Muscle layer of colon (tissue), 2 donors: ENCODE measurements at regions not wholly inside any gene's neighbourhood (a gene's known extent, or its start where the extent isn't known, plus 50 kb on each side); places are given as distances from the start of the nearest gene placed in this dataset.

Source experiments
- H3K27ac ChIP-seq: one replicate; pipeline ENCODE4 v1.7.0; 2013; ENCODE audit warnings: low read depth, mild to moderate bottlenecking, low read length, moderate library complexity
- H3K27me3 ChIP-seq, 2 donors: one replicate each; pipeline ENCODE4 v1.7.0; 2013; ENCODE audit warnings: low read length in 2 of 2, mild to moderate bottlenecking in 2 of 2; ENCODE audit not compliant: insufficient read depth in 2 of 2, control insufficient read depth in 1 of 2
- H3K36me3 ChIP-seq: one replicate; pipeline ENCODE4 v1.7.0; 2013; ENCODE audit warnings: mild to moderate bottlenecking, low read length; ENCODE audit not compliant: insufficient read depth
- H3K4me1 ChIP-seq: one replicate; pipeline ENCODE4 v1.7.0; 2013; ENCODE audit warnings: mild to moderate bottlenecking, low read length; ENCODE audit not compliant: insufficient read depth
- H3K4me3 ChIP-seq, 2 donors: one replicate each; pipeline ENCODE4 v1.7.0; 2013; ENCODE audit warnings: low read length in 2 of 2, low read depth in 1 of 2, mild to moderate bottlenecking in 1 of 2, moderate library complexity in 1 of 2
- H3K9ac ChIP-seq: one replicate; pipeline ENCODE4 v1.7.0; 2013; ENCODE audit warnings: low read length
- H3K9me3 ChIP-seq: one replicate; pipeline ENCODE4 v1.7.0; 2013; ENCODE audit warnings: mild to moderate bottlenecking, low read length
- donor health status: abdominal sarcoma.
- donor health status: Adenocarcinoma of cecum.

DNA sequence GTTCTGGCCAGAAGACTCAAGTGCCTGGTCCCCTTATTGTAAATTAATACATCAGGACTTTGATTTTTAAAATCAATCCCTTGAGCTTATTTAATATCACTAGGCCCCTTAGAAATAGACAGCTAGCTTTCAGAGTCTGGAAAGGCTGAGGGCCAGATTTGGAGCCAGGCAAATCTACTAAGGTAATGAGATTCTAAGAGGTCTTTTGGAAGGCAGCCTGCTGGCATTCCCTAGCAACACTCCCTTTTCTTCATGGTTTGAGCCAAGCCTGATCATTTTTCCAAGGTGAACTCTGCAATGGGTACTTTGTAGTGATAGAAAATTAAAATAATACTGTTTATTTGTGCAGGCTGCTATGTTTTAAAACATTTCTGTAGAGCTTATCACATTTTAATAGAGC is 378.5 kb downstream of the FAT4 start:
- H3K27ac ChIP-seq = no peak overlapping the region
- no peaks in the 10 kb centered on the region for H3K27me3 ChIP-seq

GRCh38 chr4:125702406-125702805 is 387.7 kb downstream of the FAT4 start:
- Histone ChIP-seq H3K36me3 (no peaks in the 10 kb centered on the region), H3K9me3 (no peaks in the 10 kb centered on the region), H3K27me3 (no peaks in the 10 kb centered on the region), H3K4me1 (no peaks in the 10 kb centered on the region), H3K4me3 (no peak overlapping the region), H3K27ac (no peak overlapping the region), H3K9ac (no peak overlapping the region)

More for the DNA sequence above, 378.5 kb downstream of the FAT4 start:
- Histone ChIP-seq H3K4me1 (no peaks in the 10 kb centered on the region), H3K9me3 (no peaks in the 10 kb centered on the region), H3K4me3 (no peak overlapping the region), H3K9ac (no peak overlapping the region), H3K36me3 (no peaks in the 10 kb centered on the region)

GRCh38 chr4:125703443-125703842 is 388.7 kb downstream of the FAT4 start:
- Histone ChIP-seq H3K9me3 (no peaks in the 10 kb centered on the region), H3K27me3 (no peaks in the 10 kb centered on the region), H3K4me1 (no peaks in the 10 kb centered on the region), H3K9ac (no peak overlapping the region), H3K4me3 (no peak overlapping the region), H3K27ac (no peak overlapping the region), H3K36me3 (no peaks in the 10 kb centered on the region)

DNA sequence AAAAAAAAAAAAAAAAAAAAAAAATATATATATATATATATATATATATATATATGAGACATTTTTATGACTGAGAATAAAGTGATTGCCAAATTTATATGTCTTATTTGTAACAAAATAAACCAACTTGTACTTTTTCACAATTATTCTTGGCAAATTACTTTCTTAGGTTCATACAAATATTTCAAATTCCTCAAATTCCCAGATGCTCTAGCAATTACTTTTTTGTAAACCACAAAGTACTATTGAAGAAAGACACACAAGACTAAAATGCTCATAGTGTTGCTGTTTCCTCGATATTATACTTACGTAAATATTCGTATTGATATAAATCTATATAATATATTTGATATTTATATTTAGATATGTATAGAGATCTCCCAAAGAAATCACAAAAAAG is 390.0 kb downstream of the FAT4 start:
- Histone ChIP-seq H3K4me1 (no peaks in the 10 kb centered on the region), H3K9me3 (no peaks in the 10 kb centered on the region), H3K36me3 (no peaks in the 10 kb centered on the region), H3K27ac (no peak overlapping the region), H3K9ac (no peak overlapping the region), H3K4me3 (no peak overlapping the region), H3K27me3 (no peaks in the 10 kb centered on the region)

DNA sequence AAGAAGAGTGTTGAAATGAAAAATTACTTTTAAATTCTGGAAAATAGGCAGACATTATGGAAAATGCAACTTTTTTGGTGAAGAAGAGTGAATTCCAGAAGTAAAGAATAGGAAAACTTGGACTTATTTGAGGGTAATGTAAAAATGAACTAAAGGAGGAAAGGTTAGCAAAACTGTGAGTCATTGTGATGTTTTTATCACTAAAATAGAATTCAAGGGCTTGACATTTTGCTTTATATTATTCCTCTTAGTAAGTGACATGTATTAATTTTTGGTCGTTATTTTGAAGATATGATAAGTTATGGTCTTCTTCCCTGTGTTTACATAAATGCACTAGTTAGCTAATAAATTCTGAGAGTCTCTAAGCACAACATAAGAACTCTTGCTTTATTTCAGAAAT is 390.9 kb downstream of the FAT4 start:
- Histone ChIP-seq H3K9ac (no peak overlapping the region), H3K4me3 (no peak overlapping the region), H3K36me3 (no peaks in the 10 kb centered on the region), H3K4me1 (no peaks in the 10 kb centered on the region), H3K27ac (no peak overlapping the region), H3K9me3 (no peaks in the 10 kb centered on the region), H3K27me3 (no peaks in the 10 kb centered on the region)

DNA sequence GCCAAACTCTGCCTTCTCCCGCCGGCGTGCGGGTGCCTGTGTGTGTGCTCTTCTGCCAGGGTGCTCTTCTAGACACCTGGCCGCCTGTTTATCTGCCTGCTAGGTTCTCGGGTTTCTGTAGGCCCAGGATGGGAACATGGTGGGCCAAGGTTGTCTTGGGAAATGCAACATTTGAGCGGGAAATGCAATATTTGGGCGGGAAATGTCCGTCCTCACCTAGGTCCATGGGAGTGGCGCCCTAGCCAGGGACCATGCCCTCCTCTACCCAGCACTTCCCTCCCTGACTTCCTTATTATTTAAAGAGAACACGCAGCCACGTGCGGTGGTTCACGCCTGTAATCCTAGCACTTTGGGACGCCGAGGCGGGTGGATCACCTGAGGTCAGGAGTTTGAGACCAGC is 392.6 kb downstream of the FAT4 start:
- H3K4me1 ChIP-seq = no peaks in the 10 kb centered on the region
- H3K9me3 ChIP-seq = no peaks in the 10 kb centered on the region
- H3K36me3 ChIP-seq = no peaks in the 10 kb centered on the region
- H3K9ac ChIP-seq = no peak overlapping the region
- H3K27ac ChIP-seq = no peak overlapping the region
- no peak overlapping the region for H3K4me3 ChIP-seq
- no peaks in the 10 kb centered on the region for H3K27me3 ChIP-seq

- no peak overlapping the region for H3K9ac ChIP-seq
- H3K27ac ChIP-seq = no peak overlapping the region
- no peaks in the 10 kb centered on the region for H3K36me3 ChIP-seq
- no peak overlapping the region for H3K4me3 ChIP-seq
- H3K4me1 ChIP-seq = no peaks in the 10 kb centered on the region
- H3K9me3 ChIP-seq = no peaks in the 10 kb centered on the region
- no peaks in the 10 kb centered on the region for H3K27me3 ChIP-seq
Measured at GRCh38 chr4:125710766-125711165, 396.0 kb downstream of the FAT4 start.

DNA sequence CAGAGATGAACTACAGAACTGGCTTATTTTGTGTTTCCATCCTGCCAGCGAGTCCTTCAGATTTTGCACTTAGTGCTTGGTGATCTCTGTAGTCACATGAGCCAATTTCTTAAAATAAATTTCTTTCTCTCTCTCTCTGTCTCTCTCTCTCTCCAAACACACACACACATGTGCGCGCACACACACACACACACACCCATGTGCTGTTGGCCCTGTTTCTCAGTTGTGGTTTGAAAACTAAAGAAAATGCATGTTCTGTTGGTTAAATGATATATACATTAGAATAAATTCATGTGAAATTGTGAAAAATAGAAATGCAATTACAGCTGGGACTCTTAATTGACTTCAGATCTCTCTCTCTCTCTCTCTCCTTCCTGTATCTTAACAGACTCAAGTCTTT is 399.3 kb downstream of the FAT4 start:
- H3K9me3 ChIP-seq = no peaks in the 10 kb centered on the region
- no peak overlapping the region for H3K27ac ChIP-seq
- H3K4me1 ChIP-seq = no peaks in the 10 kb centered on the region
- H3K27me3 ChIP-seq = no peaks in the 10 kb centered on the region
- H3K36me3 ChIP-seq = no peaks in the 10 kb centered on the region
- H3K4me3 ChIP-seq = no peak overlapping the region
- H3K9ac ChIP-seq = no peak overlapping the region

DNA sequence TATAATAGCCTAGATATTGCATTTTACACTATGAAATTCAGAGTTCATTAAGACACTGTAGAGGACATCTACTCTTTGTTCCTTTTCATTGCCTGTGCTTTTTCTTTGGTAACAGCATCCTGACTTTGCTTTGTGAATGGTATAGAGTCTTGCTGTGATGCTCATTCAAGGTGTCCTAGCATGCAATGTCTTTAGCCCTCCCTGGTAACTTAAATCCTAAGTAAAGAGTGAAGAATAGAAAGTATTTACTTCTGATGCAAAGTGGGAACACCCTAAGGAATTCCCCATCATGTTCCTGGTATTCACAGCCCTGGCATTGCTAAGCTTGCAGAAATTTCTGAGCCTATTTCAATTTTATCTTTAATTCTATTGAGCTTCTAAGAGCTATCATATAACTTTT is 400.1 kb downstream of the FAT4 start:
- Histone ChIP-seq H3K4me1 (no peaks in the 10 kb centered on the region), H3K4me3 (no peak overlapping the region), H3K36me3 (no peaks in the 10 kb centered on the region), H3K9ac (no peak overlapping the region), H3K9me3 (no peaks in the 10 kb centered on the region), H3K27ac (no peak overlapping the region), H3K27me3 (no peaks in the 10 kb centered on the region)

DNA sequence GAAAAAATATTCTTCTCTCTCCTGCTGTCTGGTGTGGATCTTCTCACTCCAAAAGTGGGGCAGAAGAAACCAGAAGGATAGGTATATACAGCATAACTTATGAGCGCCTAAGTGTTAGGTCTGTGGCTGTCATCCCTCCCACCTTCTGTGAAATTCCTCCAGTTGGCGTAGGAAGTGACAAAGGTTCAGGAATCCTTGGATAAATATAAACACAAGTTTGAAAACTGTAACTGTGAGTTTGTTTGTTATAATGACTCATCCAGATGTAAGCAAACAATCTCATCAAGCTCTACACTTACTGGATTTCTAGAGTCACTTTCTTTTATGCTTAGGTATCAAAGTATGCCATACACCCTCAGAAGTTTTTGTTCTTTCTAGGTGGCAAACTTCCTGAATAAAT is 405.2 kb downstream of the FAT4 start:
- H3K9me3 ChIP-seq = no peaks in the 10 kb centered on the region
- no peak overlapping the region for H3K4me3 ChIP-seq

GRCh38 chr4:125722009-125722408 is 407.3 kb downstream of the FAT4 start:
- H3K9me3 ChIP-seq = no peaks in the 10 kb centered on the region
- H3K4me1 ChIP-seq = no peaks in the 10 kb centered on the region
- no peaks in the 10 kb centered on the region for H3K27me3 ChIP-seq
- no peak overlapping the region for H3K27ac ChIP-seq
- H3K9ac ChIP-seq = no peak overlapping the region
- H3K4me3 ChIP-seq = no peak overlapping the region
- no peaks in the 10 kb centered on the region for H3K36me3 ChIP-seq

More for the DNA sequence above, 405.2 kb downstream of the FAT4 start:
- Histone ChIP-seq H3K4me1 (no peaks in the 10 kb centered on the region), H3K36me3 (no peaks in the 10 kb centered on the region), H3K27ac (no peak overlapping the region), H3K27me3 (no peaks in the 10 kb centered on the region), H3K9ac (no peak overlapping the region)

GRCh38 chr4:125725957-125726525 is 411.3 kb downstream of the FAT4 start:
- Histone ChIP-seq H3K4me1 (no peaks in the 10 kb centered on the region), H3K36me3 (no peaks in the 10 kb centered on the region), H3K27ac (no peak overlapping the region), H3K27me3 (no peaks in the 10 kb centered on the region), H3K9ac (no peak overlapping the region), H3K4me3 (no peak overlapping the region), H3K9me3 (no peaks in the 10 kb centered on the region)
